AG09309 (cell line): ENCODE measurements at regions not wholly inside any gene's neighbourhood (a gene's known extent, or its start where the extent isn't known, plus 50 kb on each side); places are given as distances from the start of the nearest gene placed in this dataset.

Experiments used
- DNase-seq: peaks from one replicate; pipeline ENCODE4 v3.0.0-alpha.2; 2010; ENCODE audit warnings: low read depth
- H3K4me3 ChIP-seq: 2 replicates; pipeline ENCODE4 v1.5.1; 2011; ENCODE audit warnings: mild to moderate bottlenecking, low read depth, low read length, moderate library complexity; ENCODE audit not compliant: control insufficient read depth
- TF ChIP-seq, protein P1 (sequence below): IDR thresholded peaks from 2 replicates; pipeline ENCODE4 v1.5.1; 2011; ENCODE audit warnings: mild to moderate bottlenecking, low read depth, low read length, inconsistent platforms; ENCODE audit not compliant: insufficient read depth, control insufficient read depth; ENCODE audit errors: missing control alignments

DNA sequence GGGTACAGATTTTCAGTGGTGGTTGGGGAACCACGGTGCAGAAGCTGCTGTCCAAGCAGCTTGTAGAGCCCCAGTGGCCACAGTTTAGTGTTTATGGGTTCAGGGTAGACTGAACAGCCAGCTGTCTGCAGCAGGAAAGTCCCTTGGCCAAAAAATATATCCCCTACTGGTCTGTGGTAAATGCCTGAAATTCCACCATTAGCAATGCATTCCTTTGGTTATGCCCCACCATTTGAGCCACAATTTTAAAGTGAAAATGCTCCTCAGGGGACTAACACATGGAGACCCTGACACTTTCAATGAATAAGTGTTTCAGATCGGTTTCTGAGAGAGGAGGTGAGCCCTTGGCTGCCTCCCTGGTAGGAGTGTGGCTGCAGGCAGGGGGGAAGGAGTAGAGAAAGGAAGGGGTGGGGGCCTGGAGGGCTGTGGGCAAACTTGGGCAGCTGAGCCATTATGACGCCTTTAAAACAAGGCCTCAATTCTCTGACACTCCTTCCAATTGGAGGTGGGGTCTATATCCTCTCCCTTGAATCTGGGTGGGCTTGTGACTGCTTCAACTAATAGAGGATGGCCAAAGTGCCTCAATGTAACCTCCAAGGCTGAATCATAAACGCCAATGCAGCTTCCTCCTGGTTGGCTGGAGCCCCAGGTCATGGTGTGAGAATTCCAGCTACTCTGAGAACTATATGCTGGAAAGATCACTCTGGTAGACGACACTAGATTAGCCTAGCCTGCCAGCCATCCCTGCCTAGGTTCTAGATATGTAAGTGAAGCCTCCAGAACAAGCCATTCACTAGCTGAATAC, 75.8 kb upstream of the ATP6AP2 start:
- TF ChIP-seq, protein P1, sequence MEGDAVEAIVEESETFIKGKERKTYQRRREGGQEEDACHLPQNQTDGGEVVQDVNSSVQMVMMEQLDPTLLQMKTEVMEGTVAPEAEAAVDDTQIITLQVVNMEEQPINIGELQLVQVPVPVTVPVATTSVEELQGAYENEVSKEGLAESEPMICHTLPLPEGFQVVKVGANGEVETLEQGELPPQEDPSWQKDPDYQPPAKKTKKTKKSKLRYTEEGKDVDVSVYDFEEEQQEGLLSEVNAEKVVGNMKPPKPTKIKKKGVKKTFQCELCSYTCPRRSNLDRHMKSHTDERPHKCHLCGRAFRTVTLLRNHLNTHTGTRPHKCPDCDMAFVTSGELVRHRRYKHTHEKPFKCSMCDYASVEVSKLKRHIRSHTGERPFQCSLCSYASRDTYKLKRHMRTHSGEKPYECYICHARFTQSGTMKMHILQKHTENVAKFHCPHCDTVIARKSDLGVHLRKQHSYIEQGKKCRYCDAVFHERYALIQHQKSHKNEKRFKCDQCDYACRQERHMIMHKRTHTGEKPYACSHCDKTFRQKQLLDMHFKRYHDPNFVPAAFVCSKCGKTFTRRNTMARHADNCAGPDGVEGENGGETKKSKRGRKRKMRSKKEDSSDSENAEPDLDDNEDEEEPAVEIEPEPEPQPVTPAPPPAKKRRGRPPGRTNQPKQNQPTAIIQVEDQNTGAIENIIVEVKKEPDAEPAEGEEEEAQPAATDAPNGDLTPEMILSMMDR = no peak
- DNase-seq = peak; percentile 74
- no peak overlapping the region for H3K4me3 ChIP-seq

DNA sequence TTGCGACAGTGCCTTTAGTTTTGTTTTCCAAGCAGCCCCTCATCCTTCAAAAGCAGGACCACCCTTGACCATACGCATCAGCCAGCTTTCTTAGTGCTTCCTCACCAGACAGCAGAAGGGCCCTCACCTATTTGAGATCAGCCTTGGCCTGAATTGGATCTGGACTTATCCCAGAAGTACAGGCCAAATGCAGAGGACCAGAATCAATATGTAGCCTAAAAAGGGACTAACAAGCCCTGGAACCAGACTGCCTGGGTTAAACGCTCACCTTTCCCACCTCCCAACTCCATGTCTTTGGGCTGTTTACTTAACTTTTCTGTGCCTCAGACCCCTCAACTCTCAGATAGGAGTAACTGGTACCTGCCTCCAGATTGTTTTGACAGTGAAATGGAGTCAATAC, 77.7 kb upstream of the ATP6AP2 start:
- H3K4me3 ChIP-seq = no peak overlapping the region
- no peak for DNase-seq
- TF ChIP-seq, protein P1 = no peak

DNA sequence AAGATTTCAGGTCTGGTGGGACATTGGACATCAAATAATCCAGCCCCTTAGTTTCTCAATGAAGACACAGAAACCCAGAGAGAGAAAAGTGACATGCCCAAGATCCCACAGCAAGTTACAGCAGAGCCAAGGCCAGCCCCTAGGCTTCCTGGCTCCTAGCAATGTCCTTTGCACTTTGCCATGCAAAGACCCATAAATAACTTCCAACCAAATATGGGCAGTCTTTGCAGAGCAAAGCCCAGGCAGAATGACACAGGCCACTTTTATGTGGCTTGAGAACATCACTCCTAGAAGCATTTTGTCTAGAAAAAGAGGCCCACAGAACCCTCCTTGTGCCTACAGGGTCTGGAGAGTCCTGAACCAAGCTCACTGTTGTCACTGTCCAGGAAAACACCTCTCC, 78.1 kb upstream of the ATP6AP2 start:
- TF ChIP-seq, protein P1 = no peak
- no peak overlapping the region for H3K4me3 ChIP-seq
- no peak for DNase-seq

DNA sequence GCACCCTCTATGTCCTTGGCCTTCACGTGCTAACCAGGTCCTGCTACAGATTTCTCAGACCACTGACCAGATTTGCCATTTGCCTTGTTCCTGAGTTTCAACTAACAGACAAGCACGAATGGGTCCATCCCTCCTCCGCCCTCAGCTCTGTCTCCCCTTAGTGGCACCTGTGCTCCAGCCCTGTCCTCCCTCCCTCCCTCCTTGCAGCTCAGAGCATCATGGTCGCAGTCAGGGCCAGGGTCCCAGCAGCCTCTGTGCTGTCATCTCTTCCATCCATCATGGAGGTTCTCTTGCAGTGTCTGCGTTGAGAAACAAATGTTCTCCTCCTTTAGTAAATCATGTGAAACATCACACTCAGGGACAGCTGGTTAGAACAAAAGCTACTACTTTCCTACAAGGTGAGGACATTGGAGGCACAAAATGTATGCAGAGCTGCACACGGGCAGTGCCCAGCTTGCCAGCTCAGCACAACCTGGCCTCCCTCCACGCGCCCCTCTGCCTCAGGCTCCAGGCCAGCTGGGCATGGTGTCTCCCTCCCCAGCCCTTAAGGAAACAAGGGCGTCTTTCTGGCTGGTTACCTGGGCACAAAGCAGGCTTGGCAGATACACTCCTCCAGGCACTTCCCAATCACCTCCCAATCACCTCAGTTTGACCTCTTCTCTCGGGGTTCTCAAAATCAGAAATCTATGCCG, 79.5 kb upstream of the ATP6AP2 start:
- no peak overlapping the region for H3K4me3 ChIP-seq
- no peak for DNase-seq

DNA sequence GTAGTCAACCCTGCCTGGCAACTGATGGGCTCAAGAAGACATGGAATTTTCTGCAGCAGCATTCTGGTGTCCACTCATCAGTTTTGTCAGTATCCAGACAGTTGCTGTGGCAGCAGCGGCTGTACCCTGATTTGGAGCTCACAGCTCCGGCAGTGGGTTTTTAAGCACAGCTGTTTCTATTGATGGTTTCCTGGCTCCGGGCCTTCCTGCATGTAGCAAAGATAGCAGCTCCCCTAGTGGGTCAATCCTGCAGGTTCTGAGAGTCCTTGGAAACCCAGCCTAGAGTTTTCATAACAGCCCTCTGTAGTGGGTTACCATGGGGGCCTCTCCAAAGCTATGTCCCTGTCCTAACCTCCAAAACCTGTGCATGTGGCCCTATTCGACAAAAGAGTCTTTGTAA, 84.0 kb upstream of the ATP6AP2 start:
- DNase-seq = peak; percentile 2
- TF ChIP-seq, protein P1 = peak; percentile 32

More for the DNA sequence above, 79.5 kb upstream of the ATP6AP2 start:
- TF ChIP-seq, protein P1 = no peak

DNA sequence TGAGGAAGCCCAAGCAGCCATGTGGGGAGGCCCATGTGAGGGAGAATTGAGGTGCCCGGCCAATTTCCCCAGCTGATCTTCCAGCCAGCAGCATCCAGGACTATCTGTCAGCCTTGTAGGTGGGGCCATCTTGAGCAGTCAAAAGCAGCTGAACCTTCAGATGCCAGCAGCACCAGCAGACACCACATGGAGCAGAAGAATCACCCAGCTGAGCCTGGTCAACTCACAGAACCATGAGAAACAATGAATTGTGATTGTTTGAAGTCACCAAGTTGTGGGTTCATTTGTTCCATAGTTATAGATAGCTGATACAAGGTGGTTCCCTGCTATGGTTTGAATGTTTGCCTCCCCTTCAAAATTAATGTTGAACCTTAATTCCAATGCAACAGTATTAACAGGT, 85.1 kb upstream of the ATP6AP2 start:
- TF ChIP-seq, protein P1 = no peak
- no peak overlapping the region for H3K4me3 ChIP-seq
- no peak for DNase-seq

More for the DNA sequence above, 84.0 kb upstream of the ATP6AP2 start:
- no peak overlapping the region for H3K4me3 ChIP-seq
